ENCODE measurements at regions not wholly inside any gene's neighbourhood (a gene's known extent, or its start where the extent isn't known, plus 50 kb on each side); places are given as distances from the start of the nearest gene placed in this dataset.

GRCh38 chr6:95364016-95364604 lies 213.2 kb upstream of the MANEA start:
- DNase-seq, result no peak

- no peak for DNase-seq
These were observed 211.9 kb upstream of the MANEA start for GRCh38 chr6:95365454-95365853.

GRCh38 chr6:95366414-95366813 lies 210.9 kb upstream of the MANEA start:
- no peak for DNase-seq

- no peak for DNase-seq
These were observed 193.5 kb upstream of the MANEA start for GRCh38 chr6:95383878-95384277.

- no peak for DNase-seq
These were observed 192.3 kb upstream of the MANEA start for GRCh38 chr6:95384988-95385387.

GRCh38 chr6:95387845-95388244 lies 189.5 kb upstream of the MANEA start:
- no peak for DNase-seq

GRCh38 chr6:95404777-95405176 lies 172.6 kb upstream of the MANEA start:
- DNase-seq, result no peak

- DNase-seq, result no peak
These were observed 169.2 kb upstream of the MANEA start for GRCh38 chr6:95408111-95408510.

GRCh38 chr6:95410168-95410567 lies 167.2 kb upstream of the MANEA start:
- DNase-seq, result no peak

GRCh38 chr6:95413789-95414188 lies 163.5 kb upstream of the MANEA start:
- DNase-seq, result no peak

GRCh38 chr6:95417856-95418255 lies 159.5 kb upstream of the MANEA start:
- DNase-seq, result no peak

- DNase-seq, result no peak
These were observed 156.5 kb upstream of the MANEA start for GRCh38 chr6:95420792-95421191.

GRCh38 chr6:95423331-95423730 lies 154.0 kb upstream of the MANEA start:
- DNase-seq, result no peak

- DNase-seq, result peak; percentile 16
These were observed 145.6 kb upstream of the MANEA start for GRCh38 chr6:95431637-95432228.

- no peak for DNase-seq
These were observed 137.6 kb upstream of the MANEA start for GRCh38 chr6:95439741-95440140.

- no peak for DNase-seq
These were observed 129.1 kb upstream of the MANEA start for GRCh38 chr6:95448208-95448607.

GRCh38 chr6:95469511-95469910 lies 107.8 kb upstream of the MANEA start:
- DNase-seq, result no peak

- DNase-seq, result no peak
These were observed 98.4 kb upstream of the MANEA start for GRCh38 chr6:95478941-95479340.

GRCh38 chr6:95487817-95488216 lies 89.5 kb upstream of the MANEA start:
- DNase-seq, result no peak

GRCh38 chr6:95489185-95489863 lies 88.0 kb upstream of the MANEA start:
- DNase-seq, result no peak

GRCh38 chr6:95496769-95497426 lies 80.4 kb upstream of the MANEA start:
- DNase-seq, result no peak

- no peak for DNase-seq
These were observed 76.1 kb upstream of the MANEA start for GRCh38 chr6:95501032-95501904.

GRCh38 chr6:95503568-95503967 lies 73.8 kb upstream of the MANEA start:
- no peak for DNase-seq
